Bronchial epithelial cell (primary cell): ENCODE measurements at regions not wholly inside any gene's neighbourhood (a gene's known extent, or its start where the extent isn't known, plus 50 kb on each side); places are given as distances from the start of the nearest gene placed in this dataset.

Experiments used
- DNase-seq: peaks from one replicate; pipeline ENCODE4 v3.0.0-alpha.2; 2010; ENCODE audit warnings: low read depth
- FAIRE-seq: peaks from 2 replicates; lab custom pipeline; 2011; peaks lifted over from hg19 to GRCh38; lab: Jason Lieb, UNC
- H3K27me3 ChIP-seq: 2 replicates; pipeline ENCODE4 v1.5.1; 2011; ENCODE audit warnings: low read length; ENCODE audit not compliant: control insufficient read depth, insufficient read depth
- H3K36me3 ChIP-seq: 2 replicates; pipeline ENCODE4 v1.5.1; 2011; ENCODE audit warnings: low read length; ENCODE audit not compliant: control insufficient read depth, insufficient read depth
- H3K4me3 ChIP-seq: 2 replicates; pipeline ENCODE4 v1.5.1; 2011; ENCODE audit warnings: mild to moderate bottlenecking, low read depth, low read length, control low read depth
- TF ChIP-seq, protein P1 (sequence below): IDR thresholded peaks from 2 replicates; pipeline ENCODE4 v1.5.1; 2011; ENCODE audit warnings: mild to moderate bottlenecking, moderate library complexity, low read length, control low read depth, inconsistent platforms; ENCODE audit not compliant: insufficient read depth, severe bottlenecking

DNA sequence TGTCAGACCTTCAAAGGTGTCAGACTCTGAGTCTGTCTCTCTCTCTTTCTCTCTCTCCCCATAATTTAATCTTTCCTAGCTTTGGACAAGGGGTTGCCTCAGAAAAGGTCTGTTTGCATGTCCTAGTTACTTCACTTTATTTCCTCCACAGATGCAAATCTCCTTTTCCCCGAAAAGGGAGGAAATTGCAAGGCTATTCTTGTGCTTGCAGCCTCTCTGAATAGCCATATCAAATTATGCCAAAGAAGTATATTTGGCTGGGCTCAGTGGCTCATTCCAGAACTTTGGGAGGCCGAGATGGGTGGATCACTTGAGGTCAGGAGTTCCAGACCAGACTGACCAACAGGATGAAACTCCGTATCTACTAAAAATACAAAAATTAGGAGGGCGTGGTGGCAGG lies 145.6 kb upstream of the GATB start:
- H3K36me3 ChIP-seq, result no peaks in the 10 kb centered on the region
- no peak for DNase-seq
- no peaks in the 10 kb centered on the region for H3K27me3 ChIP-seq
- TF ChIP-seq, protein P1, sequence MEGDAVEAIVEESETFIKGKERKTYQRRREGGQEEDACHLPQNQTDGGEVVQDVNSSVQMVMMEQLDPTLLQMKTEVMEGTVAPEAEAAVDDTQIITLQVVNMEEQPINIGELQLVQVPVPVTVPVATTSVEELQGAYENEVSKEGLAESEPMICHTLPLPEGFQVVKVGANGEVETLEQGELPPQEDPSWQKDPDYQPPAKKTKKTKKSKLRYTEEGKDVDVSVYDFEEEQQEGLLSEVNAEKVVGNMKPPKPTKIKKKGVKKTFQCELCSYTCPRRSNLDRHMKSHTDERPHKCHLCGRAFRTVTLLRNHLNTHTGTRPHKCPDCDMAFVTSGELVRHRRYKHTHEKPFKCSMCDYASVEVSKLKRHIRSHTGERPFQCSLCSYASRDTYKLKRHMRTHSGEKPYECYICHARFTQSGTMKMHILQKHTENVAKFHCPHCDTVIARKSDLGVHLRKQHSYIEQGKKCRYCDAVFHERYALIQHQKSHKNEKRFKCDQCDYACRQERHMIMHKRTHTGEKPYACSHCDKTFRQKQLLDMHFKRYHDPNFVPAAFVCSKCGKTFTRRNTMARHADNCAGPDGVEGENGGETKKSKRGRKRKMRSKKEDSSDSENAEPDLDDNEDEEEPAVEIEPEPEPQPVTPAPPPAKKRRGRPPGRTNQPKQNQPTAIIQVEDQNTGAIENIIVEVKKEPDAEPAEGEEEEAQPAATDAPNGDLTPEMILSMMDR, result no peak
- no peak overlapping the region for H3K4me3 ChIP-seq
- no peak for FAIRE-seq

DNA sequence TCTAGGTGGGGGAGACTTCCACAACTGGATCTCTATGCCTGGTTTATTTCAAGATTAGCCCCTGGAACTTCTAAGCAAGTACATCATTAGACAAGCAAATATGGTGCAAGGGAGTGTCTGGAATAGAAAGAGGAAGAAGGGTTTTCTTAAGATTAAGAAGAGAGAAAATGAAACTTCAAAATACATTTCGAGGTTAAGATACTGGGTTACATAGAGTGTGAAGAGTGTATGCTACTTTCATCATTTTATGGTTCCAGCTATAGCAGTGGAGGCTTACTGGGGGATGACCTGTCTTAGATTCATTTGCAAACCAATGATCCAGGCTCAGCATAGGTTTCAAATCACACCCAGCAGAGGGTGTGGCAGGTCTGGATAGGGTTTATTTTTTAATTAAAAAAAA lies 144.4 kb upstream of the GATB start:
- DNase-seq, result no peak
- peaks cover 1% of the 10 kb centered on the region for H3K27me3 ChIP-seq

DNA sequence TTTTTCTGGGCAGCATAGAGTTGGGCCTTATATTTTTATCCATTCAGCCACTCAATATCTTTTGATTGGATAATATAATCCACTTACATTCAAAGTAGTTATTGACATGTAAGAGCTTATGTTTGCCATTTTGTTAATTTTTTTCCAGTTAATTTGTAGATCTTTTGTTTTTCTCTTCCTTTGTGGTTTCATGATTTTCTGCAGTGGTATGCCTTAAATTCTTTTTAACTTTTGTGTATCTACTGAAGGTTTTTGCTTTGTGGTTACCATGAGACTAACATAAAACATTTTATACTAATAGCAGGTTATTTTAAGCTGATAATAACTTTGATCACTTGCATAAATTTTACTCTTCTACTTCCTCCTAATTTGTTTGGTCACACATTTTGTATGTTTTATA lies 140.8 kb upstream of the GATB start:
- no peak for FAIRE-seq
- Histone ChIP-seq H3K4me3 (no peak overlapping the region), H3K27me3 (peaks cover 2% of the 10 kb centered on the region), H3K36me3 (no peaks in the 10 kb centered on the region)
- TF ChIP-seq, protein P1, result no peak
- no peak for DNase-seq

More for the DNA sequence above, 144.4 kb upstream of the GATB start:
- FAIRE-seq, result no peak
- Histone ChIP-seq H3K36me3 (no peaks in the 10 kb centered on the region), H3K4me3 (no peak overlapping the region)
- TF ChIP-seq, protein P1, result no peak

DNA sequence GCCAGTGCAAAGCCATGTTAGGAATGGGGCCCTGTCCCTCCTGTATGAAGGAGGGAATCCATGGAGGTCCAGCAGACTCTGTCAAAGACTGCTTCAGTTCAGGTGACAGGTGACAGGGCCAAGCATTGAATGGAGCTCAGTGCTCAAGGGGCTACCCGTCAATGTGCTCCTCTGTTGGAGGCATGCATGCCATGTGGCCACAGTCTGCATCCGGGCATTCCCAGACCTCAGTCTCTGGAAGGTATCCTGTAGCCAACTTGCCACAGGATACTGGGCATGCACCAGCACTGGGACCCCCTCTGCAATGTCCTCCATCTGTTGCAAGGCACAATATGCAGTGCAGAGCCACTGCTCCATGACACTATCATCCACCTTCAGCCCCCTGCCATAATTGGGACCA lies 136.1 kb upstream of the GATB start:
- peaks cover 2% of the 10 kb centered on the region for H3K27me3 ChIP-seq
- FAIRE-seq, result peak; percentile 90
- TF ChIP-seq, protein P1, result no peak
- no peak for DNase-seq
- H3K4me3 ChIP-seq, result no peak overlapping the region
- no peaks in the 10 kb centered on the region for H3K36me3 ChIP-seq

DNA sequence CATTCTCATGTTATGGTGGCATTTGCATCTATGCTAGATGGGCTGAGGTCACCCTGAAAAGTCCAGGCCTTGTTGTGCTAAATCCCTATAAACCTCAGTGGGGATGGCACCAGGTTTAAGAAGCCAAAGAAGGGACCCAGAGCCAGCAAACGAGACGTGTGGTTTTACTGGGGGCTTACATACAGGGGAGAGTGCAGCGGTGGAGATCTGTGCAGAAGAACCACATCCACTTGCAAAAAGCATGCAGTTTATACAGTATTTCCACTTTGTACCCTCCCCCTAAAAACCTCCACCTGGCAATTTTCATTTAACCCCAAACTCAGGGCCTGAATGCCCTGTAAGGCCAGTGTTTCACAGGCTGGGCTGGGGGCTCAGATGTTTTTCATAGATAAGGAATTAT lies 134.9 kb upstream of the GATB start:
- Histone ChIP-seq H3K4me3 (no peak overlapping the region), H3K36me3 (no peaks in the 10 kb centered on the region), H3K27me3 (peaks cover 2% of the 10 kb centered on the region)
- FAIRE-seq (no peak), DNase-seq (no peak)
- TF ChIP-seq, protein P1, result no peak

DNA sequence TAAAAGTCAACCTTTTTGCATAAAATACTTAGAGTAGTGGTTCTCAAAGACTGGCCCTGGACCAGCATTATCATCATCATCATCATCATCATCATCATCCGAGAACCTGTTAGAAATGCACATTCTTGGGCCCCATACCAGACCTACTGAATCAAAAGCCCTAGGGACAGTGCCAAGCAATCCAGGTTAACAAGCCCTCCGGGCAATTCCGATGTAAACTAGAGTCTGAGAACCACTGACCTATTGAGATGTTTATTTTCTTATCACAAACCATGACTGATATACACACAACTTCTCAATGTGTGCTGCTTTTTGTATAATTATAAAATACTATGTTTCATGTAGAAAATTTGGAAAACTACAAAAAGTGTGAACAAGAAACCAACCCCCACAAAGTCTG lies 133.4 kb upstream of the GATB start:
- no peak overlapping the region for H3K4me3 ChIP-seq
- H3K36me3 ChIP-seq, result no peaks in the 10 kb centered on the region
- FAIRE-seq, result no peak
- TF ChIP-seq, protein P1, result no peak
- no peaks in the 10 kb centered on the region for H3K27me3 ChIP-seq
- DNase-seq, result no peak
